ENCODE measurements at regions not wholly inside any gene's neighbourhood (a gene's known extent, or its start where the extent isn't known, plus 50 kb on each side); places are given as distances from the start of the nearest gene placed in this dataset.

- H3K36me3 ChIP-seq = no peaks in the 10 kb centered on the region
- no peaks in the 10 kb centered on the region for H3K27me3 ChIP-seq (replicated peaks)
- no peaks in the 10 kb centered on the region for H3K4me1 ChIP-seq (replicated peaks)
- H3K4me3 ChIP-seq = no peak overlapping the region
- no peak overlapping the region for H3K27ac ChIP-seq
- no peaks in the 10 kb centered on the region; the same call in 1 of the 2 replicates for H3K9me3 ChIP-seq (replicated peaks)
- DNase-seq (ENCODE audit: low read depth in 1 of 2, low spot score in 2 of 2) = no peak
Observed at GRCh38 chr16:59688006-59688405, 953.9 kb upstream of the GOT2 start.

- no peak for DNase-seq (ENCODE audit: low read depth in 1 of 2, low spot score in 2 of 2)
- H3K9me3 ChIP-seq (replicated peaks) = no peaks in the 10 kb centered on the region; the same call in 1 of the 2 replicates
Observed at GRCh38 chr16:59686405-59686804, 952.3 kb upstream of the GOT2 start.

GRCh38 chr16:59684911-59685310 lies 950.8 kb upstream of the GOT2 start:
- Histone ChIP-seq H3K4me1 (replicated peaks) (no peaks in the 10 kb centered on the region), H3K27me3 (replicated peaks) (no peaks in the 10 kb centered on the region), H3K27ac (no peak overlapping the region), H3K36me3 (no peaks in the 10 kb centered on the region), H3K4me3 (no peak overlapping the region), H3K9me3 (replicated peaks) (no peaks in the 10 kb centered on the region; the same call in 1 of the 2 replicates)
- no peak for DNase-seq (ENCODE audit: low read depth in 1 of 2, low spot score in 2 of 2)

More at GRCh38 chr16:59686405-59686804, 952.3 kb upstream of the GOT2 start:
- H3K36me3 ChIP-seq = no peaks in the 10 kb centered on the region
- no peaks in the 10 kb centered on the region for H3K4me1 ChIP-seq (replicated peaks)
- no peak overlapping the region for H3K4me3 ChIP-seq
- no peak overlapping the region for H3K27ac ChIP-seq
- no peaks in the 10 kb centered on the region for H3K27me3 ChIP-seq (replicated peaks)

- no peaks in the 10 kb centered on the region for H3K4me1 ChIP-seq (replicated peaks)
- DNase-seq (ENCODE audit: low read depth in 1 of 2, low spot score in 2 of 2) = no peak
- H3K36me3 ChIP-seq = no peaks in the 10 kb centered on the region
- no peaks in the 10 kb centered on the region; the same call in 1 of the 2 replicates for H3K9me3 ChIP-seq (replicated peaks)
- no peaks in the 10 kb centered on the region for H3K27me3 ChIP-seq (replicated peaks)
- no peak overlapping the region for H3K27ac ChIP-seq
- H3K4me3 ChIP-seq = no peak overlapping the region
Observed at GRCh38 chr16:59683709-59684108, 949.6 kb upstream of the GOT2 start.

GRCh38 chr16:59665618-59666220 lies 931.6 kb upstream of the GOT2 start:
- no peak for DNase-seq (ENCODE audit: low read depth in 1 of 2, low spot score in 2 of 2)
- no peaks in the 10 kb centered on the region for H3K36me3 ChIP-seq
- no peaks in the 10 kb centered on the region for H3K9me3 ChIP-seq (replicated peaks)
- no peak overlapping the region for H3K4me3 ChIP-seq
- no peaks in the 10 kb centered on the region for H3K27me3 ChIP-seq (replicated peaks)
- H3K27ac ChIP-seq = no peak overlapping the region
- H3K4me1 ChIP-seq (replicated peaks) = no peaks in the 10 kb centered on the region

- Histone ChIP-seq H3K36me3 (no peaks in the 10 kb centered on the region), H3K27me3 (replicated peaks) (no peaks in the 10 kb centered on the region), H3K4me1 (replicated peaks) (no peaks in the 10 kb centered on the region), H3K9me3 (replicated peaks) (no peaks in the 10 kb centered on the region), H3K27ac (no peak overlapping the region), H3K4me3 (no peak overlapping the region)
- DNase-seq (ENCODE audit: low read depth in 1 of 2, low spot score in 2 of 2) = no peak
Observed at GRCh38 chr16:59658572-59658971, 924.5 kb upstream of the GOT2 start.

- Histone ChIP-seq H3K4me1 (replicated peaks) (no peaks in the 10 kb centered on the region), H3K36me3 (no peaks in the 10 kb centered on the region), H3K27ac (no peak overlapping the region), H3K4me3 (no peak overlapping the region), H3K9me3 (replicated peaks) (no peaks in the 10 kb centered on the region), H3K27me3 (replicated peaks) (no peaks in the 10 kb centered on the region)
- DNase-seq (ENCODE audit: low read depth in 1 of 2, low spot score in 2 of 2) = no peak
Observed at GRCh38 chr16:59655031-59655430, 920.9 kb upstream of the GOT2 start.

GRCh38 chr16:59654455-59654854 lies 920.3 kb upstream of the GOT2 start:
- DNase-seq (ENCODE audit: low read depth in 1 of 2, low spot score in 2 of 2) = no peak
- Histone ChIP-seq H3K9me3 (replicated peaks) (no peaks in the 10 kb centered on the region), H3K36me3 (no peaks in the 10 kb centered on the region), H3K4me3 (no peak overlapping the region), H3K4me1 (replicated peaks) (no peaks in the 10 kb centered on the region), H3K27ac (no peak overlapping the region), H3K27me3 (replicated peaks) (no peaks in the 10 kb centered on the region)

- Histone ChIP-seq H3K9me3 (replicated peaks) (no peaks in the 10 kb centered on the region), H3K4me1 (replicated peaks) (no peaks in the 10 kb centered on the region), H3K36me3 (no peaks in the 10 kb centered on the region), H3K4me3 (no peak overlapping the region), H3K27ac (no peak overlapping the region), H3K27me3 (replicated peaks) (no peaks in the 10 kb centered on the region)
- DNase-seq (ENCODE audit: low read depth in 1 of 2, low spot score in 2 of 2) = no peak
Observed at GRCh38 chr16:59651662-59652061, 917.5 kb upstream of the GOT2 start.

- no peak for DNase-seq (ENCODE audit: low read depth in 1 of 2, low spot score in 2 of 2)
- Histone ChIP-seq H3K9me3 (replicated peaks) (no peaks in the 10 kb centered on the region), H3K36me3 (no peaks in the 10 kb centered on the region)
Observed at GRCh38 chr16:59645194-59645593, 911.1 kb upstream of the GOT2 start.

GRCh38 chr16:59635674-59636073 lies 901.6 kb upstream of the GOT2 start:
- Histone ChIP-seq H3K4me3 (no peak overlapping the region), H3K27me3 (replicated peaks) (no peaks in the 10 kb centered on the region), H3K9me3 (replicated peaks) (no peaks in the 10 kb centered on the region), H3K4me1 (replicated peaks) (peaks cover 49% of the 10 kb centered on the region), H3K36me3 (no peaks in the 10 kb centered on the region), H3K27ac (peak overlapping the region; percentile 78)
- DNase-seq (ENCODE audit: low read depth in 1 of 2, low spot score in 2 of 2) = peak in 1 of 2 experiments; percentile 27

More at GRCh38 chr16:59645194-59645593, 911.1 kb upstream of the GOT2 start:
- Histone ChIP-seq H3K4me1 (replicated peaks) (no peaks in the 10 kb centered on the region), H3K27me3 (replicated peaks) (no peaks in the 10 kb centered on the region), H3K4me3 (no peak overlapping the region), H3K27ac (no peak overlapping the region)

- H3K4me1 ChIP-seq (replicated peaks) = peaks cover 49% of the 10 kb centered on the region
- H3K36me3 ChIP-seq = no peaks in the 10 kb centered on the region
- no peaks in the 10 kb centered on the region for H3K27me3 ChIP-seq (replicated peaks)
- H3K27ac ChIP-seq = peak overlapping the region; percentile 78
- DNase-seq (ENCODE audit: low read depth in 1 of 2, low spot score in 2 of 2) = peak in 1 of 2 experiments; percentile 20
- H3K4me3 ChIP-seq = no peak overlapping the region
- no peaks in the 10 kb centered on the region for H3K9me3 ChIP-seq (replicated peaks)
Observed at GRCh38 chr16:59634951-59635350, 900.8 kb upstream of the GOT2 start.

GRCh38 chr16:59634004-59634579 lies 900.0 kb upstream of the GOT2 start:
- no peaks in the 10 kb centered on the region for H3K27me3 ChIP-seq (replicated peaks)
- H3K36me3 ChIP-seq = no peaks in the 10 kb centered on the region
- peak; percentile 42 to 81 for DNase-seq (ENCODE audit: low read depth in 1 of 2, low spot score in 2 of 2)
- no peak overlapping the region for H3K4me3 ChIP-seq
- peaks cover 49% of the 10 kb centered on the region for H3K4me1 ChIP-seq (replicated peaks)
- peak overlapping the region; percentile 78 for H3K27ac ChIP-seq
- H3K9me3 ChIP-seq (replicated peaks) = no peaks in the 10 kb centered on the region

- peak; percentile 75 to 76 for DNase-seq (ENCODE audit: low read depth in 1 of 2, low spot score in 2 of 2)
- Histone ChIP-seq H3K27me3 (replicated peaks) (no peaks in the 10 kb centered on the region), H3K4me3 (no peak overlapping the region), H3K27ac (peak overlapping the region; percentile 78), H3K9me3 (replicated peaks) (no peaks in the 10 kb centered on the region), H3K36me3 (no peaks in the 10 kb centered on the region), H3K4me1 (replicated peaks) (peaks cover 49% of the 10 kb centered on the region)
Observed at GRCh38 chr16:59632276-59632855, 898.2 kb upstream of the GOT2 start.

Data from SJSA1 (cell line).